ENCODE measurements at regions not wholly inside any gene's neighbourhood (a gene's known extent, or its start where the extent isn't known, plus 50 kb on each side); places are given as distances from the start of the nearest gene placed in this dataset.
"Not testable (repeated sequence)": the region's sequence is repeated elsewhere in the genome, so short reads cannot be mapped to it uniquely, and the experiment has no call there.

DNA sequence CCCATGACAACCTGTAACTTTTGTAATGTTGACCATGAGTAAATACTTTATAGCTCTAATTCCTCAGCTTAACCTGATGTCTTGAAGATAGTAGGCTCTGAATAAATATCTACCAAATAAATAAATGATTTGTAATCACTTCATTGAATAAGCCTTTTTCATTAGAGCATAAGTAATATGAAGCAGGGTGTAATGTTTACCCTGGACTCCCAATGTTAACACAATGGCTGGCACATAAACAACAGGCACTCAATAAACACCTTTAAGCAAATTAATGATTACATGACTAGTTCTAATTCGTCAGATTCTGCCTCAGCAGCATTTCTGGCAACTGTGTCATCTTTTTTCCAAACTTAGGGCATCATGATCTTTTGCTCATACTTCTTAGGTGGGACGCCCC lies 396.3 kb downstream of the LIG4 start:
- DNase-seq (ENCODE audit: low spot score), result no peak

DNA sequence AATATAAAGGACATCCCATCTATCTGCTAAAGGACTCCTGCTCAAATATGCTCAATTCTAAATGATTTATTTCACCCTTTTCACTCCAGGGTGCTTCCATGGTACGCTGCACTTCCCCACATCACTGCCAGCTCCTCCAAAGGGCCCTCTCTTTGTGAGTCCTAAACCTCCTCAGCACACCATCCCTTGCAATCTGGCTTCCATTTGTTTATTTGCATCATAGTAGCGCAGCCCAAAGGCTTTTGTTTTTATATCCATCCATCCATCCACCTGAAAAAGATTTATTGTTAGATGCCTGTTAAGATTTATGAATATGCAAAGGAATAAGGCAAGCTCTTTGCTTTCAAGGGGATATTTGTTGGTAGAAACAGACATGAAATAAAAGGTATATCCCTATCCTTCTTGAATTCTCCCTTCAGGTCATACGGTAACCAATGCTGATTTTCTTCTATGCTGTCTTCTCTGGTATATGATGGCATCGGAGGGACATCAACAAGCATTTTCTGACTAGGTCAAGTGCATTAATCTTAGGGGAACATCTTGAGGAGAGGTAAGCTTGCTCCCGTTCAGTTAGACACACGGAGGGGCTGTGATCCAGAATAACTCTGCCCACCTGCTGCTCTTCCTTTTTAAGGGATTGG lies 397.6 kb downstream of the LIG4 start:
- no peak for DNase-seq (ENCODE audit: low spot score)

DNA sequence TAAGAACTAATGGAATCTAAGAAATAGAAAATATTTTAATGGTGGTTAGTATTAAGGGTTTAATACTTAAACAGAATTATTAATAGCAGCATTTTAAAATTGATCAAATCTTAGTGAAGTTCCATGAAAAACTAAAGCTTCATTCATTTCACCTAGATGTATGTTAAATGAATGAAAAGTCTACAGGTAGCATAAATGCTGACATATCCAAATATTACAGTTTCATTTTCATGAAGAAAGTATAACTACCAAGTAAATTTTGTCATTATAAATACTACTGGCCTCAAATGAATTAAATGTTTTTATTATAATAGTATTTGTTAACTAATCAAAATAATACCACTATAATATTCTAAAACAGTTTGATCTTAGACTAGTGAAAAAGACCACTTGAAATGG lies 403.3 kb downstream of the LIG4 start:
- no peak for DNase-seq (ENCODE audit: low spot score)

DNA sequence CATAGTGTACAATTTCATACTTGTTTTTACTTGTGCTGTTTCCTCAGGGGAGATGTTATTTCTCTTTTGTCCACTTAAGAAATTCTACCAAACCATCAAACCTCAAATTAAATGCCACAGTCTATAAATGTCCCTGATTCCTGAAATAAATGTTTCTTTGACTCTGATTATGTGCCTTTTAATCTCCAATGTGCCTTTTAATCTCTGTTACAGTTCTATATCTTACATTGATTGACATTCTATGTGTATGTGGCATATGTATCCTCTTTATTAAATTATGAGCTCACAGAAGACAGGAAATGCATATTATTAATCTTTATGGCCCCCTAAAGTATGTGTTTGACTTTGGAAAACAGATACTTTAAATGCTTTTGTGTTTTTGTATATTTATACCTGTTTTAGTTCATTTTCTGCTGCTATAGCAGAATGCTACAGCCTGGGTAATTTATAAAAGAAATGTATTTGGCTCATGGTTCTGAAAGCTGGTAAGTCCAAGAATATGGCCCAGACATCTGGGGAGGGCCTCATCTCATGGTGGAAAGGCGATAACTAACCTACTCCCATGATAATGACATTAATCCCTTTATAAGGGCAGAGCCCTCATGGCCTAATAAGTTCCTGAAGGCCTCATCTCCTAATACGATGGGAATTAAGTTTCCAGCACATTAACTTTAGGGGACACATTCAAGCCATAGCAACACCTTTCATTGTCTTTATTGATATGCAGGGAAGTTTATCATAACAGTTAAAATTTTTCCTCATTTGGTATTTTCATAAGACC lies 403.9 kb downstream of the LIG4 start:
- no peak for DNase-seq (ENCODE audit: low spot score)

DNA sequence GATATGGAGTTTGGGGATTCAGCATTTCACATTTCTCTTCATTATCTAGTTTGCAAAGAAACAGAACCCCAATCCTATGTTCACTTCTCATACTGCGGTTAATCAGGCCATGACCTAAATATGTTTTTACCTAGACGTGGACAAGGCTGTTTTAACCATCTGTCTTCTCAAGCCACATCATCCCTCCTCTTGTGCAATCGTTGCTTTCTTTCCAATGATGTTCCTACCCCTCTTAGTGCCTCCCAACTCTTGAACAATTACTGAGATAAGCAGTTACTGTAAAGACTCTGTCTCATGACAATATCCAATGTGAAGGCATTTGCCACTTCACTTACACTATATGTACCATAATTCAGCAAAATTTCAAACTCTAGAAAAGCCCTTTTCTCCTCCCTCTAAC lies 406.2 kb downstream of the LIG4 start:
- no peak for DNase-seq (ENCODE audit: low spot score)

DNA sequence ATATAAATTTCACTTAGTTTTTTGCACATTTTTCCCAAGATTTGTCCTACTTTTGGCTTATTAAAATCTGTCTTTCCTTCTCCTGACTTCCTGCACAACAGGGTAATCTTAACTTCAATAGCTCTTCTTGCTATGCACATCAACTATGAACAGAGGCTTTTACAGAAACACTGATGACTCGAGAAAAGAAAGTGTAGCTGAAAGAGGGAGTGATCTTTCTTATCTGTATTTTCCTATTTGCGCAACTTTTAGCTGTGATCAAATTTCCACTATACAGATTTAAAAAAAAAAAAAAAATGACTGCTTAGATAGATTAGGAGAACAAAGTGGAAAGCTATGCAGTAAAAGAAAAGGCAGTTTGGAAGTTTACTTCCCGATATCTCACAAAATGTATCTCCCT lies 406.9 kb downstream of the LIG4 start:
- no peak for DNase-seq (ENCODE audit: low spot score)

DNA sequence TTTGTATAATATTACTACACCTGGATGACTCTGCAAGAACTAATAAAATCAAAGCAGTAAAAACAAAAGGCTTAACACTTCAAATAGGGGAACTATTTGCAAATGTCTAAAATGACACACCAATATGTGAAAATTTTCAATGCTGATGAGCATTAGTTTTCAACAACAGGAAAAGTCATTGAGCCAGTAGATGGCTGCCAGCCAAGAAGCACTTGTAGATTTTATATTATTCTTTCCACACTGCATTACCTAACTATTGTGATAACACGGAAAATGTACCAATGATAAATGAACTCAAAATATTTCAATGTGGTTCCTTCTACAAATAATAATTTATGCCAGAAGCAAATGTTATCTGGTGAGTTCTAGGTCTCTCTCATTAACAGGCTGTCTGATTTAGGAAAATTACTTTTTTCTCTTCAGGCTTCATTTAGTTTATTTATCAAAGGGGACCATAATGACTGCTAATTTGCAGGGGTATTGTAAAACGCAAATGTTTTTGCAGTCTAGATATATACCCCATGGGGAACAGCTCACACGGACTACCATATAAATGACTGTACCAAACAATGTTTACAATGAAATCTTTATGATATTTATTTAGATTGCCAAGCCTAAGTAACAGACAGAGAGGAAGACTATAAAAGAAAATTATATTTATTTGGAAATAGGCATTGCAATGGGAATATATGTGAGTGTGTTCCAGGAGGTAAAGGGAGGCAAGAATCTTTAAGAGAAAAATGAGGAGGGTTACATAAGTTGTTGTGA lies 407.8 kb downstream of the LIG4 start:
- DNase-seq (ENCODE audit: low spot score), result no peak

DNA sequence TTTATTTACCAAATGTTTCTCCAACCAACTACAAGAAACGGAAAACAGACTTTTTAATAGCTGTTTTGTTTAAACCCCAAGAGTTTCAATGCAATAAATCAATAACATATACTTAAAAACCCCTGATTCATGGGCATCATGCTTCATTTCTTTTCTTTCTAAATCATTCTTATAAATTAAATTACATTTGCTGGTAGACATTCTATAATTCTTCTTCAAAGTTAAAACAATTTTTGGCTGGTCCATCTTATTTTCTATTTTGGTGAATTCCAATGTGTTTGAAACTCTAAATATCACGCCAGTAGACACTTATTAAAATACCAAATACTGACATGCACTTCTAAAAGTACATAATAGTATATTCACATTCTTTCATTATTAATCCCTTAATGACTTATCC lies 408.6 kb downstream of the LIG4 start:
- no peak for DNase-seq (ENCODE audit: low spot score)

DNA sequence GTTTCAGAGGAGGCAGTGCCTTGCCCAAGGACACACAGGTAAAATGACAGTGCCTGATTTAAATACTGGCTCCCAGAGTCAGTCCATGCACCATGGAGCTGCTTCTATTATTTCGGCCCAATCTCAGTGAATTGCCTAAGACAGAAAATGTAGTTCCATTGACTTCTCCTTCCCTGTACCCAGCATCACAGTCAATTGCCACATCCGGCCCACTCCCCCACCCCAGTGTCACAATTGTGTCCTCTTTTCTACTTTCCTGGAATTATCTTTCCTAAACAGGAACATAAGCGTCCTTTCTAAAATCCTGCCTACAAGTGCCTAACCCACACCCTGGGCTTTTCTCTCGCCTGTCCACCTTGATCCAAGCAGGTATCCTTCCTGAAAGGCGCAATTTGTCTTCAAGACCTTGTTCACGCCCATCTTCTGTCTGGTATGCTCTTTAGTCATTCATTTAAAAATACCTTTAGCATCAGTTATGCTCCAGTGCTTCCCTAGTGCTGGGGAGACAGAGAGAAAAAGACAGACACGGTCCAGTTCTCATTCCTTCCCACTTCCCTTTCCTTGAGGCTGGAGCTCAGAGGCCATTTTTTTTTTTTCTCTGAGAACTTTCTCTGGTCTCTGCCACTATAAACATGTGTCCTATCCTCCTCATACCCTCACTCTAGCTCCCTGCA lies 411.4 kb downstream of the LIG4 start:
- no peak for DNase-seq (ENCODE audit: low spot score)

DNA sequence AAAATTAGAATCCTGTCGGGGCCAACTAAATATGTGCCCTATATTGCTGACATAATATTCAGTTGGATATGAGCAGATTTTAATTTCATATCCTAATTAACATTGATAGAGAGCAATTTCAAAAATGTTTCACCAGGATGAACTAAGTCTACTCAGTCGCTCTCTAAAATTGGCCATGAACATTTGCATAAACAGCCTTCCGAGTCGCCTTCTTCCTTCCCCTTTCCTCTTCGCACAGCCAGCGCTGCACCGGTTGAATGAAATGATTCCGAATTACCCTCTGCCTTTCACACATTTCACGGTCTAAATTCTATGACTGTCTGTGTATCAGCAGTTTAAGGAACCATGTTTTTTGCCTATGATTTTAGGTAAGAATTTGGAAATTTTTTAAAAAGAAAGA lies 413.7 kb downstream of the LIG4 start:
- DNase-seq (ENCODE audit: low spot score), result no peak

DNA sequence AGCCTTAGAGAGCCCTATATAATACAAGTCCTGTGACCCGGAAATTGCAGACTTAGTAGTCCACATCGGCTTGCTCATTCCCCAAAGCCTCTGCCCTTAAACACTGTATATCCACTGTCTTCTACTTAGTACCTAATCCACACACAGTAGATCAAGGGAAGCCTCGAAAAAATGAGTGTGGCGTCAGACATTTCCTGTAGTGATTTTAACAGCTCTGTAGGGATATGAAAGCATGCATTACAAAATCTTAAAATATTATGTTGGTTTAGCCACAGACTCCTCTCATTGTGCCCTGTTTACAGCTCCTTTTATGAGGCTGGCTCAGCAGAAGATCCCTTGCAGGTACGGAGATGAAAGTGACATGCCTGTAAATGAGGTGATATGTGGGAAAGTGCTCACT lies 416.3 kb downstream of the LIG4 start:
- DNase-seq (ENCODE audit: low spot score), result no peak

DNA sequence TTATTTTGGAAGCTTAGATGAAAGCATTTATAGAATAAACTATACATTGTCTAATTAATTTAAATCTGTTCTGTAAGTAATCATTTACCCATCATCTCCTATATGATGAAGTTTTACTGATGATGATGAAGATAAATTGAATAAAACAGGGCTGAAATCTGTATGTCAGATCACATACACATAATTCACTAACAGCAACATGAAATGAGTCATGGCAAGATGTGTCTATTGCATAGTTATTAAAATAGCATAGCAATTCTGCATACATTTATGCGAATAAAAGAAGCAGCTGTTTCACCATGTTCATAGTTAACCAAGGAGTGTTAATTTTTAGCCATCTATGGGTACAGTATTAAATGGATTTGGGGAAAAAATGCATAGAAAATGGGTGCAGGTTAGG lies 424.9 kb downstream of the LIG4 start:
- DNase-seq (ENCODE audit: low spot score), result no peak

DNA sequence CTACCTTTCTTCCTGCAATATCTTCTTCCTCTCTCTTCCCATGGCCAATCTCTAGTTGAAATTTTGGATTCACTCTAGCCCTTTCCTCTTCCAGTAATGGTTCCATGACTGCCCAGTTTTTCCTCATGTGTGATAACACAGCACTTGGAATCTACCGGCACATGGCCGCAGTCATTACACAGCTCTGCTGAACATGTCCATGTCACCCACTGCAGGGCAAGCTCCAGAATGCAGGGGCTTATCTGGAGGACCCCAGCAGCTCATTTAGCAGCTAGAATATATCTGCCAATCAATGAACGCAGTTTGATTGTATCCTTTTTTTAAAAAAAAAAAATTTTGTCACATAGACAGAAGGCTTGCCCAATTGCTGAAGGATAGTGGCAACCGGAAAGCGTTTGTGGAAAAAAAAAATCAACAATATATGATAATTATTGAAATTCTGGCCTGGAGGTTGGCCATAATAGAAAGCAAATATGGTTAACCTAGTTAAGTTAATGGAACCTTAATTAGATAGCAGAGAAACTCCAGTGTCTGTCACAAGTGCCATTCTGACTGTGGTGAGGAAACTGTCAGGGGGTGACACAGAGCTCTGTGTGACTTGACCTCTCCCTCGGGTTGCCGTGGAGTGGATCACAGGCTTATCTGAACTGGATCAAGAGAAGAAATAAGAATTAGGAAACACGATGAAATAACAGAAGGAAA lies 426.7 kb downstream of the LIG4 start:
- DNase-seq (ENCODE audit: low spot score), result no peak

DNA sequence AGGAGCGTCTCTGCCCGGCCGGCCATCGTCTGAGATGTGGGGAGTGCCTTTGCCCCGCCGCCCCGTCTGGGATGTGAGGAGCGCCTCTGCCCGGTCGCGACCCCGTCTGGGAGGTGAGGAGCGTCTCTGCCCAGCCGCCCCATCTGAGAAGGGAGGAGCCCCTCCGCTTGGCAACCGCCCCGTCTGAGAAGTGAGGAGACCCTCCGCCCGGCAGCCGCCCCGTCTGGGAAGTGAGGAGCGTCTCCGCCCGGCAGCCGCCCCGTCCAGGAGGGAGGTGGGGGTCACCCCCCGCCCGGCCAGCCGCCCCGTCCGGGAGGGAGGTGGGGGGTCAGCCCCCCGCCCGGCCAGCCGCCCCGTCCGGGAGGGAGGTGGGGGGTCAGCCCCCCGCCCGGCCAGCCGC lies 432.7 kb downstream of the LIG4 start:
- DNase-seq (ENCODE audit: low spot score), result not testable (repeated sequence)

DNA sequence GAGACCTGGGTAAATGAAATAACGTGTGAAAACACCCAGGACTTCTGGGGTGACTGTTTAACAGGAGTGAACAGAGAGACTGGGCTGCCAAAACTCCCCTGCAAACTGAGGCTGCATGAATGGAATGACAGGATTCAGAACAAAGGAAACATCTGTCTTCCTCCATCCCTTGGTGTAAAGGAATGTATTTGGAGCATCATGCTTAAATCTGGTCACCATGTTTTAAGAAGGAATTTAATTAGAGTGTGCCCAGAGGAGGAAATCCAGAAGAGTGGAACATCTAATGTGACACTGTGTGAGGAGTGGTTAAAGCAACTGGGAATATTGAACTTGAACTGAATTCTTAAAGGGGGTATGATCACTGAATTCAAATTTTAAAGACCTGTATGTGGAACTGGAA lies 437.2 kb downstream of the LIG4 start:
- DNase-seq (ENCODE audit: low spot score), result no peak

DNA sequence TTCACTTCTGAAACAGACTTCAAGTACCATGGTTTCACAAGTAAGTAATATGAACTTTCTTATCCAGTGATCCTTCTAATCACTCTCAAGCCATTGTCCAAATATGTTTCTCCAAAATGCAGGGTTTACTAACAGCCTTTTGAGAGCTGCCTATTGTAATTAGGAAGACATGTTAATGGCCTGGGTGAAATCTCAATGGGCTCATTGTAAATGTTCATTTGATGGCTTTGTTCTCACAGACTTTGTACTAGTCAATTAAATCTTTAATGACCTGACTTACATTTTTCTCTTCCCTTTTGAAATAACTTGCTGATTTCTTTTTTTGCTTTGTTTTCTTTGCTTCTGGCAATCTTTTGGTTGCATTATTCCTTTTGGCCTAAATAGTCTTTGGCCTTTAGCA lies 444.8 kb downstream of the LIG4 start:
- no peak for DNase-seq (ENCODE audit: low spot score)

DNA sequence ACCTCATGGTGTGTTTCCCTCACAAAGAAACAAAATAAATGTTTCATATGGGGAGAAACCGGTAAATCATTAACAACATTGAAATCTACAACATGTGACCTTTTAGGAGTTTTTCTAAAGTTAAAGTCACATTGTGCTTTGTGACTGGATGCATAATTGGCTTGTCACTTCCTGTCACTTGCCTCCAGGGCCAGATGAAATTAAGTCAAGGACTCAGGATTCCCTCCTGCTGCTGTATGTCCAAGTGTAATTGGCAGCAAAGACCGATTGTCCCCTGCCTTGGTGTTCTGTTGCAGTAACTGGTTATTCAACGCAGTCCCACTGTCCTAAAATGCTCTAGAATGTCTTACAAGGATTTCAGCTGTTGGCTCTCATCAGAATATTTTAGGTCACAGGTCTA lies 448.2 kb downstream of the LIG4 start:
- no peak for DNase-seq (ENCODE audit: low spot score)

DNA sequence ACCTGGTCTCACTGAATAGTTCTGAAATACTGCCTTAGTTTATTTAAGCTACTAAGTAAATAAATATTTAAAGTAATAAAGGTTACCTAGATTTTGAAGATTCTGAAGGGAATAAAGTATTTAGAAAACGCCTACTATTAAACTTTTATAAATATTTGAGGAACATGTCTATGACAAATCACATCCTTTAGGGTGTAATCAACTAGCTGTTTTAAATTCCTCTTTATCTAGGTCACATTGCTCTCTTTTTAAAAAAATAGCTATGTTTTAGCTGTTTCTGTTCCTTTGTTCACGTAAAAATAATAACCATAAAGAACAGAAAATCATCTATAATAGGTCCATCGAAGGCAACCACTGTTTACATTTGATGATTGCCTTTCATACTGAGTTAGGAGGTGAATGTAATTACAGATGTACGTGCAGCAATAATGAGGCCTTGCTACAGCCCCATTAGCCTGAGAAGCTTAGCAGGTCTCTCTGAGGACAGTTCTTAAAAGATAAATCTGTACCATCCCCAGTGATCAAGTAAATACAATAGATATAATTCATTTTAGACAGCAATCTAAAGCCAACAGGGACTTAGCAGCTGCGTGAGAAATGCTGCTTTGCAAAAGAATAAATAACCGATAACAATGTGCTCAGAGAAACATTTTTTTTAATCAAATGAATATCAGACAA lies 449.5 kb downstream of the LIG4 start:
- no peak for DNase-seq (ENCODE audit: low spot score)

DNA sequence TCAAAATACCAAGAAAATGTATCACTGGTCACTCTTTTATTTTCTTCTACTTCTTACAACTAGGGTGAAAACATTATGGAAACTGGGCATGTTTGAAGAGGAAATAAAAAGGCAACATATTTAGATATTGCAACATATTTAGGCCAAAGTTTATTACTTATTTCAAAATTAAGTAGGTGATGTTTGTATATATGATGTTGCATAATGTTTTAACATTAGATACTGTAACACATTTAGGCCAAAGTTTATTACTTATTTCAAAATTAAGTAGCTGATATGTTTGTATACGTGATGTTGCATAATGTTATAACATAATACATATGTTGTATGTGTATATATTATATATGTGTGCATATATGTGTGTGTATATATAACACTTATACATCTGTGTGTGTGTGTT lies 451.3 kb downstream of the LIG4 start:
- DNase-seq (ENCODE audit: low spot score), result no peak

DNA sequence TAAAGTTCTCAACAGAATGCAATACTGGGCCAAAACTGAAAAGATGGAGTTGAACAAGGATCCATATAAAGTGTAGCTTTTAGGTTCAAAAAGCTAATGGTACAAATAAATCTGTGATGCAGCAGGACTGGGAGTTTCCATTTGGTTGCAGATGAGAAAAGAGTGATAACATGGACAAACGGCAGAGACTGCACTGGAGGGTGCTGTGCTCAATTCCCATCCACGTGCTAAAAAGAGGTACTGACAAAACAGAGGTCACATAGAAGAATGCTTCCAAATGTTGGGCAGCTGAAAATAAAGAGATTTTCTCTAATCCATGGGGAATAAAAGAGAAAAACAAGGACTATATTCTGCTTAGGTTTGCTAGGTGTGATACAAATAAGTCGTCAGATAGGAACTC lies 461.6 kb downstream of the LIG4 start:
- no peak for DNase-seq (ENCODE audit: low spot score)

DNA sequence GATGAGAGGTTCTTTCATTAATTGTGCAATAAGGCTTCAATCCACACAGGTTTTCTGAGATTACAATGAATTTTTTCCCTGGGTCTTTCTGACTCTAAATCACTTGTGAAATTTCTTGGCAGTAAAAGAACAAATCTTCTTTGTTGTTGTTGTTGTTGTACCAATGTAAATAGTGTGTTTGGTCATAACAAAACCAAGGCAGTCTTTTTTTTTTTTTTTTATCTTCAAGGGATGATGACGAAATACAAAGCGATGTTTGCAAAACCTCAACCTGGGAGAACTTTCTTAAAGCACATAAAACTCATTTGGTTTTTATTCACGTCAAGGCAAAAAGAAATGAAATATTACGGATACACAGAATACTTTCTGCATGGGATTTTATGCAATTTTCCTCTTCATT lies 462.0 kb downstream of the LIG4 start:
- no peak for DNase-seq (ENCODE audit: low spot score)

DNA sequence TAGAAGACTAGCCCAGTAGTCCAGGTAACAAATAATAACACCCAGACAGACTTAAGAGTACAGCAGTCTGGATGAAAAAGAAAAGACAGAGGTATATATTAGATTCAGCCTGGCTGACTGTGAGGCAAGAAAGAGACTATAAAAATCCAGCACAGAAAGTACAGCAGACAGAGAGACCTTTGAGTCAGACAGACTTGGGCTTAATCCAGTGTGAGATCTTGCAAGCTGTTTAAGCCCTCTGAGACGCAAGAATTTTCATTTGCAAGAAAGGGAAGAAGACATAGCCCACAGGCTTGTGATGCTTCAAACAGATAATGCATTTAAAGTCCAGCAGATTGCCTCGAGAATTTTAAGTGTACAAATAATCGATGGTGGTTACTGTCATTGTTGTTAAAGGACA lies 471.4 kb downstream of the LIG4 start:
- no peak for DNase-seq (ENCODE audit: low spot score)
